GM19455 (cell line): ENCODE measurements at regions not wholly inside any gene's neighbourhood (a gene's known extent, or its start where the extent isn't known, plus 50 kb on each side); places are given as distances from the start of the nearest gene placed in this dataset.

Experiments
- ATAC-seq: cut with Tn5 transposase; IDR thresholded peaks from one replicate; pipeline ENCODE4 v1.9.1; 2021; ENCODE audit not compliant: unreplicated experiment

DNA sequence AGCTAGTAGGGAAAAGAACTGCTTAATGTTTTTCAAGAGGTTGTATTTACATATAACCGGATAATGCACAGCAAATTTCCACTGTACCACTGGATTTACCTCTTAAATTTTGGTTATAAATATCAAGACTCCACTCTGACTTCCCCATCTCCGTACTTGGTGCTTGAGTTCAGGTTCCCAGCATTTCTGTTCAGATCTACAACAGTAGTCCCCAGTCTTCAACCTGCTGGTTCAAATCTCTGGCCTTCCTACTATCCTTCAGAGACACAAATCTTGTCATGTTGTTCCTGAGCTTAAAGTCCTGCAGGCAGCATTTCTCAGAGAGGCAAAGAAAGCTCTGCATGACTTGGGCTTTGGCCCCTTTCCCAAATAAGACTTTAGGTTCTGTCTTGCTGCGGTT, 392.6 kb upstream of the ATP5MC3 start:
- no peak for ATAC-seq

DNA sequence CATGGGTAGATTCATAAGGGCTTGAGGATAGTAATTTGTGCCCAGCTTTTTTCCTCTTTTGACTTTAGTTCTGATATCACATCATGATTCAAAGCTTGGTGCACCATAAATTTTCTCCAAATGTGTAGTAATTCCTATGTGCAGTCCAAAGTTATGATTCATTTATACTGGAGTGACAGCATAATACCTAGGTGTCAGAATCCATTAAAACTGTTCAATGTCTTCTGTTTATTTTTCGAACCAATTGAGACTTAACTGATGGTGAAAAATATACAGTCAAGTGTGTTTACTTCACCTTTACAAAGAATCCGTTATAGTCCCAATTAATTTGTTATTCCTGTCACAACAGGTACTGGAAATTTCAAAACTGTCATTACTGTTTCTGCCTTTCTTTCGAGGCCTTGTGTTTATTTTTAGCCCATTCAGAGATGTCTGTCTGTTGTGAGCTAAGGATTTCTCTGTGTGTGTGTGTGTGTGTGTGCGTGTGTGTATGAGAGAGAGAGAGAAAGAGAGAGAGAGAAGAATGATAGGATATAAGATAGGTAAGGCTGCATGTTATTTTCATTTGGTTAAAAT, 389.7 kb upstream of the ATP5MC3 start:
- no peak for ATAC-seq

DNA sequence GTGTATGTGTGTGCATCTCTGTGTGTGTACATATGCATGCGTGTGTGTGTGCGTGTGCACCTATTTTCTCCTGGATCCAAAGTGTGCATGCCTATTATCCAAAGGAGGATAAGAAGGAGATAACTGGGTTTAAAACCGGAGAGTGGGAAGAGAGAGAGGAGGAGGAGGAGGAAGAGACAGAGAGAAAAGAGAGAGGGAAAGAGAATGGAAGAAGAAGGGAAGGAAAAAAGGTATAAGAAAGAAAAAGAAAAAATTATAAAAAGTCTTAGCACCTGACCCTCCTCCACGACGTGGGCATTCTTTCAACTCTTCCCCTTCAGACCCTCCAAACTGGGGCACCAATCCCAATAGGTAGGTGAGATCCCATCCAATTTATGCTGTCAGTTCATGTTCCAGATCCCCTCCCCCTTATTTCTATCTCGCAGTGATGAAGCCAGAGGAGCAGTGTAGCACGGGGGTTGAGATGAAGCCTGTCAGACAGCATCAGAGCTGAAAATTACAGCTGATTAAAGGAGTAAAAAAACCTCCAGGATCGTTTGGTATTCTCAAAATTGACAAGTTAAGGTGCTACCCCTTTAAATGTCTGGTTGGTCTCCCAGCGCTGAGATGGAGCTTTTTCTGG, 386.7 kb upstream of the ATP5MC3 start:
- ATAC-seq = no peak

DNA sequence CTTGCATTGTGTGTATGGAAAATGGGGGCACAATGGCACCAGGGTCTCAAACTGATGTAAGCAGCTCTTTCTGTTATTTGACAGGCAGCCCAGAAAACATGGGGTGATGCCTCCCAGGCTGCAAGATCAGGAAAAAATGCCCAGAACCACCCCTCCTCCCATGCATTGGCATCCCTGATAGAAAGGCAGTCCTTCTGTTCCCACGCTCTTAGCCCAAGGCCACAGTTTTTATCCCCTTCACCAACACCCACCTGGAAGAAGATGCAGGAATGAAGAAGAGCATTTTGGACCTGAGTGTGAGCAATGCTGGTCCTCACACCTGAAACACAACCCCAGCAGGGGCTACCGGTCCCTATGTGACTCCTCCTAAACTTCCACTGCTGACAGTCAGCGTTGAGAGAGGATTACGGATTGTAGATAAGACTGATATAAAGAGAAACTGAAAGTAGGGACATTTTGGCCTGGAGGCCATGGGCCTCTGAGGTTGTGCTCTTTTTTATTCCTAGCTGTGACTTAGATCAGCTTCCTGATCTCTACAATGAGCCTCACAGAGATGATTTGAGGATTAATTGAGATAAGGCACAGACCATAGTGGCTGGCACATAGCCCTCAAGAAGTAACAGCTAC, 386.0 kb upstream of the ATP5MC3 start:
- ATAC-seq = no peak

DNA sequence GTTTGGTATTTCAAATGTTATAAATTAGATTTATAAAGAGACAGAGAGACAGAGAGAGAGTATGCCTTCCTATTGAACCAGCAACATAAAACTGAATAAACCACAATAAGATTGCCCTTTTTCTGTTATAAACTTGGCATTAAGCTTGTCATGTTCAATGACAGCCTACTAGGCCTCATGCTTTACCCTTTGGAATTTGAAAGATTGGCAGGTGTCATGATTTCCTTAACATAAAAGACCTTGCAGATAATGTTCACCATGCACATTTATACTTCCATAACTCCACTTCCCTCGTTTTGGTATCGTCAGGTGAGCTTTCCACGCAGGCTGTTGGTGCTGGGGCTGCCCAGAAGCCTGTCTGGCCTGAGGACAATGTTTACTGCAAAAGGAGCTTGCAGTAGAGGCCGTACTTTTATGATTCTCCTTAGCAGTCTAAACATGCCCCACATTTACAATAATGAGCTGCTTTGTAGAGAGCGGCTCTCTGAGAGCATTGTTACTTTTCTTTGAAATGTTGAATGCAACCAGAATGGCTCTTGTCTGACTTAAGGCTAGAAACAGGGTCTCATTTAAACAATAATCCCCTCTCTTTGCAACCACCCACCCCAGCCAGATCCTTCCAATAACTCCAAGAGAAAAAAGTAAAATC, 379.1 kb upstream of the ATP5MC3 start:
- ATAC-seq = no peak

DNA sequence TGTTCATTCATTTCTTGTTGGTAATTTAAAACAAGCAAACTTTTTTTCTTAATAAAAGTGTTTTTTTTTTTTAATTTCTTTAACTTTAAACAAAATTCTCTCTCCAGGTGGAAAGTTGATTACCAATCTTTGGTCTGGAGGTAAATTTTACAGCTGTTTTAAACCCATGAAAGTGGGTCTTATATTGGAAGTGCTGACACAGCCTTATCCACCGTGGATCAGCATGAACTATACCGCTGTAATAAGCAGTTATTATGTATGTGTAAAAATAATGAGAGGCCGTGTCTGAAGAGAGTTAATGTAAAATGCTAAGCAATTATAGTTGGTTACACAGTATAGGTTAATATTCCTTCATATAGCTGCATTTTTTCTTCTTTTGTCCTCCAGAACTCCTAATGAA, 378.1 kb upstream of the ATP5MC3 start:
- ATAC-seq = no peak

DNA sequence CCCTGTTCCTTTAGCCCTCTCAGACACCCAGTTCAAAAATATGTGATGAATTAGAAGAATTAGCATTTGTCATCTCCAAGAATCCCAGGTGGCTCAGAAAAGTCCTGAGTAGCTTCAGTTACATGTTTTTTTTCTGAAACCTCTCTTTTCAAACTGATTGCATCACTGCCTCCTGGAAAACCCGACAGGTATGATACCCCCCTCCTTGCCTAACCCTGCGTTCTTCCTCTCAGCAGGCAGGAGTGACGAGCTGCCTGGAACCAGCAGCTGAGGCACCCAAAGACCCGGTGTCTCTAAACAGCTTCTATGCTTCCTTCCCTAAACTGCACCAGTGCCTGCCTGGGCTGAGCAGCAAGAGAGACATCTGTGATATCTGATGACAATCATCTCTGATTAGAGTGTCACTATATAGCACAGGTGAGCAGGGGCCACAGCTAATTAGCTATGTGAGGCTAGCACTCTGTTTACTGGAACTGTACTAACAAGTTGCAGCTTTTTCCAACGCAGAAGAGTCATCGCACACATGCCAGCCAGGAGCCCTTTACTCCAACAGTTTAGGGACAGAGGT, 376.4 kb upstream of the ATP5MC3 start:
- ATAC-seq = no peak

DNA sequence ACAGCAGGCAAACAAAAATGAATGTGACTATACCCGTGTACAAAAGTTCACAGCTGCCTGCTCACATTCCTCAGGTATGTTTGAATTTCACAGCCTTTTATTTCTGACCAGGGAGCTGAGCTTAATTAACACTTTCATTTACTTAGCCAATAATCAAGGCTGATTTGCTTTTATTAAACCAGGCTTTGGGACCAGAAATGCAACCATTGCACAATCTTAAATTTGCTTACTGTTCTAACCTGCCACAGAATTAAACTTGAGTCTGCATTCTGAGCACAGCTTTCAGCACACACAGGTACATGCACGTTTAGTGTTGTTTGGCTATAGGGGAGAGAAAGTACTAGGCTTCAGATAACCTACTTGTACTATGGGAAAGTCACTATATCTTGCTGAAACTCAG, 372.4 kb upstream of the ATP5MC3 start:
- no peak for ATAC-seq

DNA sequence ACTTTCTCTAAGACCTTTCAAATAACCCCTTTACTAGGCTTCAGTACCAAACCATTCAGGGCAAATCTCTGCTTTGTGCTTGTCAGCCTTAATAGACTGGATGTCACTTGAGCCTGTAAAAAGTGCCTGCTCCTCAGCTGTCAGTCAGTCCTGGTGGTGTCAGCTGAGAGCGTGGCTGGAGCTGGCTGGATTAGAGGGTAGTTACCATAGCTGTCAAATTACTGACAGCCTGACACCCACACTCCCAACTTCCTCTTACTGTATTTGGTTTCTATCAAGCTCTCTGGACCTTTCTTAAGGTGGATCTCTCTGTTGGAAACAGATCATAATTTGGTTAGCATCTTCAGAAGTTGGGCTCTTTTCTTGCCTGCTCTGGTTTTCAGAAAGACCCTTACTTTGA, 371.4 kb upstream of the ATP5MC3 start:
- no peak for ATAC-seq

DNA sequence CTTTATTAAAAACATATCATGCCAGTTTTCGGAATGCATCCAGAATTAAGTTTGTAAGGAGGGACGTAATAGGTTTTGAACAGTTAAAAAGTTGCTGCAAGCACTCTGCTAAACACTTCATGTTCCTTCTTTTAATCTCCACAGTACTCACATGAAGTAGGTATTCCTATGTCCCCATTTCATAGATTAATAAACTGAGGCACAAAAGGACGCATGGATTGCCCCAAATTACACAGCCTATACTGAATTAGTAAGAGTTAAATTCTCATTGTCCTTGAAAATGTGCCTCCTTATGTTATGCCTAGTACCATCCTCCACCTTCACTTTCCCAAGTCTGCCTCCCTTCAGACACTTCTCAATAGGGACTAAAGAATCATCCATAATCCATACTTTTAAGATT, 358.9 kb upstream of the ATP5MC3 start:
- no peak for ATAC-seq

DNA sequence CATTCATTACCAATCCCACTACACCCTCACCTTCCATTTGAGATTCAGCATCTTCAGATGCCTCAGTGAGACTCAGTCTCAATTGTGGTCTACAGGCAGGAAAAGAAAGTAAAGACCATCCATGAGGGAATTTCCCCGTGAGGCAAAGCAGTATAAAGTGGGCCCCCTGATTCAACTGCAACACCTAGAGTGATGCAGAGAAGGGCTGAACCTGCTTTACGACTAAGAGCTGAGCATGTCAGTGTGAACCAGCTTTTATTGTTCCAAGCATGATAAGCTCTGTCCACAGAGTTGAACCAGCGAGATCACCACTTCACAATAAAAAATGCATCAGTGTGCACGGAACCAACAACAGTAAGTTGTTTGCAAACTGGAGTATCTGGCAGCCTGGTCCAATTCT, 357.6 kb upstream of the ATP5MC3 start:
- ATAC-seq = no peak

DNA sequence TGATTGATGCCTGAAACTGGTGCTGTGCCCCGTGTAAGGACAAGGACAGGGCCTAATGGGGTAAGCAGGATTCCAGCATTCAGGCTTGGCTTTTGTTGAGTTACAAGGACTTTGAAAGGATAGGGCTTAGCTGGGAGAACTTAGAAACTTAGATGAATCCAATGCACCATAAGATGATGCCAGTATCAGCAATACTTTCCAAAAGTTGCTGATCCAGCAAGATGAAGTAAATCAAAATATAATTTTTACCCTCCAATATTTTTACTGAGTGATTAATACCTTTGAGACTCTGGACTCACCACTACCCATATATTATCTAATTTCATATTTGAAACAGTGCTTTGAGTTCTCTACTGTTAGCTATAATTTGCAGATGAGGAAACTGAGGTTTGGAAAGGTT, 354.5 kb upstream of the ATP5MC3 start:
- no peak for ATAC-seq

DNA sequence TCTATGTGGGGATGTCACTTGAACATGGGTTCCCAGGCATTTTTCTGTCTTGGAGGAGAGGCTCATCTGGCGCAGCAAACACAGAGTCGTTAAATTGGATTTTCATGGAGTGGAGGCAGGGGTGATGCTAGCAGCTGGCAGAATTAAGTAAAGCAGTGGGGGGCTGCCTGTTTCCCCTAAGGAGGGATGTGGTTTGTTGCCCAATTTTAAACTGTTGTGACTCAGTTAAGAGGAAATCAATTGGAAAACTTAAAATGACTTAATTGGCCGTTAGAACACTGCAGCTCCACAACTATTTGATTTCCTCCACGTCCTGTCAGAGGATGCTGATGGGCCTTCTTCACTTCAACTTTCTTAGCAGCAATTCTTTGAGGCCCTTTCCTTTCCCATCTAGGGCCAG, 354.1 kb upstream of the ATP5MC3 start:
- ATAC-seq = no peak

DNA sequence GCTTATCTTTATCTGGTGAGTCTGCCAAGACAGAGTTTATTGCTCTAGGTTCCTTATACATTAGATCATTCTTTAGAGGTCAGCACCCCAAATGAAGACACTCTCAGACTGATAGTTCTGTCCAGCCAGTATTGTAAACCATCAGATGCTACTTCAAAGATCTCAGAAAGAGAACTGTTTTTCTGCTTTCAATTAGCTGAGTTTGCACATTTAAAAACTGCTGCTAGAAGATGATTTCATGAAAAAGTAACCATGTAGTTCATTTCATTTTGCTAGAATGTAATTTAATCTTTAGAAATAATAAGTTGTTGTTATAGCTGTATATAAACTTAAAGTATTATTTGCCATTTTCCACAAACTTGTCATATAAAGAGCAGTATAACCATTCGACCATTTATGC, 344.5 kb upstream of the ATP5MC3 start:
- ATAC-seq = no peak

DNA sequence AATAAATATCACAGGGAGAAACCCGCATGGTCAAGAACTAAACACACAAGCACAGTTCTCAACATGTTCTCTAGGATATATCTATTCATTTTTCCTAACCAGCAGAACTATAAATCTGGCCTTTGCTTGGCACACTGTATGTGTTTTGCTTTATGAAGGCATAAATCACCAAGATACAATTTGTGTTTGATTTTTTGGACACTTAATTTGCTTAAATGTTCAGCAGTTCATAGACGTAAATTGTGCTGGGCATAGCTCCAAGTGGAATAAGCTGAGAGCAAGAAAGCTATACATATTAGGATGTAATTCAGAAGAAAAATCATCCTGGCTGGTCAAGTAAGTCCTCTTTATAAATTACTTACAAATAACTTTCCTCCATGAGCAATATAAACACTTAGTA, 341.5 kb upstream of the ATP5MC3 start:
- no peak for ATAC-seq

DNA sequence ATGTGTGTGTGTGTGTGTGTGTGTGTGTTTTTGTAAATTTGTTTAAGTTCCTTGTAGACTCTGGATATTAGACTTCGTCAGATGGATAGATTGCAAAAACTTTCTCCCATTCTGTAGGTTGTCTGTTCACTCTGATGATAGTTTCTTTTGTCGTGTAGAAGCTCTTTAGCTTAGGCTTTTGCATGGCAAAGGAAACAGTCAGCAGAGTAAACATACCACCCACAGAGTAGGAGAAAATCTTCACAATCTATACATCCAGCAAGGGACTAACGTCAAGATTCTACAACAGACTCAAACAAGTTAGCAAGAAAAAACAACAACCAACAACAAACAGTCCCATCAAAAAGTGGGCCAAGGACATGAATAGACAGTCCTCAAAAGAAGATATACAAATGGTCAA, 336.7 kb upstream of the ATP5MC3 start:
- no peak for ATAC-seq

DNA sequence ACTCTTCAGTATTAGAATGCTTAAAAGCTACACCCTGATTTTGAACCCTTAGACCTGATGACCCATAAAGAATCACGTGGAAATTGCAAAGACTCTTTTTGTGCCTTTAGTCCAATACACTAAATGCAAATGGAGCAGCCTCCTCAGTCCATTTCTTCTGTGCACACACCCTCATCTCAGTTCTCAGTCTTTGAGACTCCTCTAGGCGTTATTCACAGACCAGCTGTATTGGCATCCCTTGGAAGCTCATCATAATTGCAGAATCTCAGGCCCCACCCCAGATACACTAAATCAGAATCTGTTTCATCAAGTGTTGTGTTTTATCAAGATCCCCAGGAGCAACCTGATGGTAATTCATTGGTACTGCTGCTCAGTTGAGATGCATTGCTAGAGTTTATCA, 335.0 kb upstream of the ATP5MC3 start:
- ATAC-seq = no peak

DNA sequence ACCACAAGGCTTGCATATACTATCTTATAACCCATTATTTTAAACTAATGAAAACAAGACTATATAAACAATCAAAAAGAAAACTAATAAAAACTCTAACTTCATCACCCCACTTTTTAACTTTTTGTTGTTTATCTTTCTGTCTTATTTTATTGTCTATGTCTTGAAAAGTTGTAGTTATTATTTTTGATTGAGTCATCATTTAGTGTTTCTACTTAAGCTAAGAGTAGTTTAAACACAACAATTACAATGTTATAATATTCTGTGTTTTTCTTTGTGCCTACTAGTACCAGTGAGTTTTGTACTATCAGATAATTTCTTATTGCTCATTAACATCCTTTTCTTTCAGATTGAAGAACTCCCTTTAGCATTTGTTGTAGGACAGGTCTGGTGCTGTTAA, 318.7 kb upstream of the ATP5MC3 start:
- ATAC-seq = no peak

DNA sequence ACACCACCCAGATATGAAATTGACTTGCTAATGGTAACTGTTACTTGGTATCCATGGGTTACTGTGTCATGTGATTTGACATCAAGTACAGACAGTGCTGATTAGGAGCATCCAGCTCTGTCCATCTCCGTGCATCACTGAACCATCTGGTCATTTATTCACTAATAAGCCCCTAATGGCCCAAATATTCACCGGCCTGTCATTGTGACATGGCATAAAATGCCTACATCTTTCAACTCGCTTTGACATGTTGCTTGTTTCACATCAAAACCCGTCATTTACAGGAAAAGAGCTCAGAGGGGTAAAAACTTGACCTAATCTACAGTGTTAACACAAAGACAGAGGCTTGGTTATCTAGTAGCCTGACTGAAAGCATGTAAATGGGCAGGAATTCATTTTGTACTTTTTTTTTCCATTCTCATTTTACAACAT, 308.9 kb upstream of the ATP5MC3 start:
- no peak for ATAC-seq

DNA sequence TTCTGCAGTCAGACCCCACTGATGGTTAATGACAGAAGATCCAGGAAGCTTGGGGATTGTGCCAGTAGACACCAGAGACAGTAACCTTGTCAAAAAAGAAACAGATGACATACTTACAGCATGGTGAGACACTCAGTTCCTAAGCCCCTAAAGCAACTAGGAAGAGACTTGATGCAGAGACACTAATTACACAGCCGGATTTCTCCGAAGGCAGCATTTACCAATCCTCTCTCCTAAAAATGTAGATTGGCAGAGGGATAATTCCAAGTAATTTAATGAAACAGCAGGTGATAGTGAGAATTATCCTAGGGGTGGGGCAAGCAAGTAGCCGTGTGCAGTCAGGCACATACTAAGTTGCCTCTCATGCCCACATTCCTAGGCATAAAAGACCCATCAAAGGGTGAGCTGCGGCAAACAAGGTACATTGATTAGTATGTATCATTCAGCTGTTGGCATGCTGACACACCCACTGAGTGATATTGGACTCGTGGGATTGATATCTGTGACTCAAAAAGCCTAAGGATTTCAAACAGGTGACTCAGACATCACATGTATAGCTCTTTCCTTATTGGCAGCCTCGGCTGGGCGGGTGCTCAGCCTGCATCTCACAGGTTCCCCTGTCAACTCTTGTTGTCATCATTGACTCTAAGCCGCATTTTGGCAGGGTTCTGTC, 296.7 kb upstream of the ATP5MC3 start:
- no peak for ATAC-seq

DNA sequence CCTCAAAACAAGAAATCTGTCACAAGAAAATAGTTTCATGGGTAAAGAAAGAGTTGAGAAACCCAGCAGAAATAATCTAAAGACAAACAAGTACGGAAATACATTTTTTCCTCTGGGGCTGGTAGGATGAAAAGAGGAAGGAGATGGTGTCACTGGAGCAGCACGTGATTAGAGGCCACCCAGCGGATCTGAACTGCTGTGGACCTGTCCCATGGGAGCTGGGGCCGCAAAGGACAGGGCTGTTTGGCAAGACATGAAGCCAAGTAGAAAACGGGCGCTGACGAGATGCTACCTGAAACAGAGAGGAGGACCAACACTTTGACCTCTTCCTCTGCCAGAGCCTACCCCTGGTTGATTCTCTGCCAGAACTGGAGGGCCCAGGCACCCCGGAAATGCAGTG, 295.4 kb upstream of the ATP5MC3 start:
- ATAC-seq = no peak

DNA sequence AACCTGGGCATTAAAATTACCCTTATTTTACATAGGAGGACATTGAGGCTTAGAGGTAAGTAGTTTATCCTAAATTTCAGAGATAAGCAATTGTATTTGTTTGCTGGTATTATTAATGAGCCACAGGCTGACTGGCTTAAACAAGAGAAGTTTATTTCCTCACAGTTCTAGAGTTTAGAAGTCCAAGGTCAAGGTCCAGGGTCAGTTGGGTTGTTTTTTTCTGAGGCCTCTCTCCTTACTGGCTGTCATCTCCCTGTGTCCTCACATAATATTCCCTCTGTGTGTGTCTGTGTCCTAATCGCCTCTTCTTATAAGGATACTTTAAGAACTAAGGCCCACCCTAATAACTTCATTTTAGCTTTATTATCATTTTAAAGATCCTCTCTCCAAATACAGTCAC, 294.9 kb upstream of the ATP5MC3 start:
- no peak for ATAC-seq
